ENCODE measurements at regions not wholly inside any gene's neighbourhood (a gene's known extent, or its start where the extent isn't known, plus 50 kb on each side); places are given as distances from the start of the nearest gene placed in this dataset.

DNA sequence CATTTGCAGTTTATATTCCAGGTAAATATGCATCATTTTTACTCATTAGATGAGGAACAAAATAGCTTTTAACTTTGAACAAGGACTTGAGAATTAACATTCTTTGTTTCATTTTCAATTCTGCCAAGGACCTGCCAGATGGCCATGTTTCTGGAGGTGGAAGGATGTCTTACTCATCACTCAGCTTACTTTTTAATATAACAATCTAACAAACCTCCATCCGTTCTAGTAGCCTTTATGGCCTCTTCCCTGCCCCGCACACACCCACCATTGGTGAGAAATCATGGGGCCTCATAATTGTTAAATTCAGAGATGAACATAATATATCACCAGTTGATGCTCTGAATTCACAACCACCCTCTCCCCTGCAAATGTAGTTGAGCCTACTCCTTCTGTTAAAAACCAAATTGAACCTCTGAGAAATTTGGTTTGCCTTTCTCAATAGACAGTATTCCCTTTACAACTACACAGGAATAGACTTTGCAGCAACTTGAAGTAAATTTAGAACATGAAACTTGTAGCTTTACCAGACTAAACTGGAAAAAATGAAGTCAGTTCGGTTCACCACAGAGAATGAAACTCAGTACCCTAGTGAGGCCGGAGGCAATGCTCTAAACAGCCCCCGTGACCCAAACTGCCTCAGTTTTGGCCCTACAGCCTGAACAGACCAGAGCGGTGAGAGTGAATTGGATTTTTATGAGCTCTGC is 50.1 kb upstream of the ACSL4 start:
- TF ChIP-seq, protein P1, sequence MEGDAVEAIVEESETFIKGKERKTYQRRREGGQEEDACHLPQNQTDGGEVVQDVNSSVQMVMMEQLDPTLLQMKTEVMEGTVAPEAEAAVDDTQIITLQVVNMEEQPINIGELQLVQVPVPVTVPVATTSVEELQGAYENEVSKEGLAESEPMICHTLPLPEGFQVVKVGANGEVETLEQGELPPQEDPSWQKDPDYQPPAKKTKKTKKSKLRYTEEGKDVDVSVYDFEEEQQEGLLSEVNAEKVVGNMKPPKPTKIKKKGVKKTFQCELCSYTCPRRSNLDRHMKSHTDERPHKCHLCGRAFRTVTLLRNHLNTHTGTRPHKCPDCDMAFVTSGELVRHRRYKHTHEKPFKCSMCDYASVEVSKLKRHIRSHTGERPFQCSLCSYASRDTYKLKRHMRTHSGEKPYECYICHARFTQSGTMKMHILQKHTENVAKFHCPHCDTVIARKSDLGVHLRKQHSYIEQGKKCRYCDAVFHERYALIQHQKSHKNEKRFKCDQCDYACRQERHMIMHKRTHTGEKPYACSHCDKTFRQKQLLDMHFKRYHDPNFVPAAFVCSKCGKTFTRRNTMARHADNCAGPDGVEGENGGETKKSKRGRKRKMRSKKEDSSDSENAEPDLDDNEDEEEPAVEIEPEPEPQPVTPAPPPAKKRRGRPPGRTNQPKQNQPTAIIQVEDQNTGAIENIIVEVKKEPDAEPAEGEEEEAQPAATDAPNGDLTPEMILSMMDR (IDR thresholded peaks at IDR 0.05): no peak
- TF ChIP-seq POLR2AphosphoS5 (IDR thresholded peaks at IDR 0.05) (no peak), POLR2A (IDR thresholded peaks at IDR 0.05) (no peak)
